HEK293 (cell line): ENCODE measurements at regions not wholly inside any gene's neighbourhood (a gene's known extent, or its start where the extent isn't known, plus 50 kb on each side); places are given as distances from the start of the nearest gene placed in this dataset.

ENCODE experiments used
- CTCF ChIP-seq: fragments of 450-650 bp; formaldehyde crosslinking; IDR thresholded peaks from 2 replicates; pipeline ENCODE4 v1.5.1; 2016; ENCODE audit warnings: missing biosample characterization, missing genetic modification characterization
- PRDM10 ChIP-seq: fragments of 450-650 bp; formaldehyde crosslinking; IDR thresholded peaks from 2 replicates; pipeline ENCODE4 v1.5.1; 2016; ENCODE audit warnings: missing biosample characterization, missing genetic modification characterization
- SETDB1 ChIP-seq: IDR thresholded peaks from one replicate; pipeline ENCODE4 v1.6.1; 2017; ENCODE audit warnings: mild to moderate bottlenecking, low read length, moderate library complexity, mixed read lengths; ENCODE audit not compliant: insufficient read length
- ZNF2 ChIP-seq: fragments of 450-650 bp; formaldehyde crosslinking; IDR thresholded peaks from 2 replicates; pipeline ENCODE4 v1.5.1; 2016; ENCODE audit warnings: missing biosample characterization, missing genetic modification characterization
- ZNF670 ChIP-seq: fragments of 450-650 bp; formaldehyde crosslinking; IDR thresholded peaks from 2 replicates; pipeline ENCODE4 v1.5.1; 2016; ENCODE audit warnings: missing biosample characterization, missing genetic modification characterization, low read depth

GRCh38 chr12:31819427-31819826 lies 90.6 kb upstream of the AMN1 start:
- TF ChIP-seq CTCF (tag by site-specific recombination) (no peak), SETDB1 (no peak), PRDM10 (no peak), ZNF2 (no peak), ZNF670 (tag by site-specific recombination) (no peak)
